ENCODE measurements at regions not wholly inside any gene's neighbourhood (a gene's known extent, or its start where the extent isn't known, plus 50 kb on each side); places are given as distances from the start of the nearest gene placed in this dataset.

DNA sequence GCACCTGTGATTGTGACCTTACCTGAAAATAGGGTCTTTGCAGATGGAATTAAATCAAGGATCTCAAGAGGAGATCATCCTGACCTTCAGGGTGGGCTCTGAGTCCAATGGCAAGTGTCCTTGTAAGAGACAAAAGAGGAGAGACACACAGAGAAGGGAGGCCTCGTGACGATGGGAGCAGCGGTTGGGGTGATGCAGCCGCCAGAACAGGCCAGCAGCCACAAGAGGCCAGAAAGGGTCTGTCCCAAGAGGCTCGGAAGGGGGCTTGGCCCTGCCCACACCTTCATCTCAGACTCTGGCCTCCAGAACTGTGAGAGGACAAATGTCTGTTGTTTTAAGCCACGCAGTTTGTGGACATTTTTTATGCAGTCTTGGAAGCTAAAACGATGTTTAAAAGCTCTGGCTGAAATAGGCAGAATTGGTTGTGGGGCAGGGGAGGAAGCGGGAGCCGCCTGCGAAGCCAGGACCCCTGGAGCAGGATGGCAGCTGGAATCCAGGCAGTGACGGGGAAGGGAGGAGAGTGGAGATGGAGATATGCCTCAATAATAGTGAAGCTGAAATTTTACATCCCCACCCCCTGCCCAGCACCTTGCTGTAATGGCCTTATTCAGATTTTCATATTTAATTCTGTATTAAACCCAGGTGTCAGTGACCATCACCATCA, 216.4 kb downstream of the ANKRD60 start:
- H3K36me3 ChIP-seq, result no peaks in the 10 kb centered on the region
- TF ChIP-seq, protein P1, sequence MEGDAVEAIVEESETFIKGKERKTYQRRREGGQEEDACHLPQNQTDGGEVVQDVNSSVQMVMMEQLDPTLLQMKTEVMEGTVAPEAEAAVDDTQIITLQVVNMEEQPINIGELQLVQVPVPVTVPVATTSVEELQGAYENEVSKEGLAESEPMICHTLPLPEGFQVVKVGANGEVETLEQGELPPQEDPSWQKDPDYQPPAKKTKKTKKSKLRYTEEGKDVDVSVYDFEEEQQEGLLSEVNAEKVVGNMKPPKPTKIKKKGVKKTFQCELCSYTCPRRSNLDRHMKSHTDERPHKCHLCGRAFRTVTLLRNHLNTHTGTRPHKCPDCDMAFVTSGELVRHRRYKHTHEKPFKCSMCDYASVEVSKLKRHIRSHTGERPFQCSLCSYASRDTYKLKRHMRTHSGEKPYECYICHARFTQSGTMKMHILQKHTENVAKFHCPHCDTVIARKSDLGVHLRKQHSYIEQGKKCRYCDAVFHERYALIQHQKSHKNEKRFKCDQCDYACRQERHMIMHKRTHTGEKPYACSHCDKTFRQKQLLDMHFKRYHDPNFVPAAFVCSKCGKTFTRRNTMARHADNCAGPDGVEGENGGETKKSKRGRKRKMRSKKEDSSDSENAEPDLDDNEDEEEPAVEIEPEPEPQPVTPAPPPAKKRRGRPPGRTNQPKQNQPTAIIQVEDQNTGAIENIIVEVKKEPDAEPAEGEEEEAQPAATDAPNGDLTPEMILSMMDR (IDR thresholded peaks at IDR 0.05), result no peak
- H3K27me3 ChIP-seq, result no peaks in the 10 kb centered on the region
- peaks cover 0 to 6% of the 10 kb centered on the region in 2 donors for H3K4me1 ChIP-seq
- H3K27ac ChIP-seq, result no peak overlapping the region
- H3K9me3 ChIP-seq, result no peaks in the 10 kb centered on the region
- peak in 1 of 2 donors; percentile 55 for DNase-seq (ENCODE audit: low spot score in 2 of 2)
- no peak overlapping the region for H3K4me3 ChIP-seq
- intact Hi-C loops (cut with DNase I), result no loop called here

DNA sequence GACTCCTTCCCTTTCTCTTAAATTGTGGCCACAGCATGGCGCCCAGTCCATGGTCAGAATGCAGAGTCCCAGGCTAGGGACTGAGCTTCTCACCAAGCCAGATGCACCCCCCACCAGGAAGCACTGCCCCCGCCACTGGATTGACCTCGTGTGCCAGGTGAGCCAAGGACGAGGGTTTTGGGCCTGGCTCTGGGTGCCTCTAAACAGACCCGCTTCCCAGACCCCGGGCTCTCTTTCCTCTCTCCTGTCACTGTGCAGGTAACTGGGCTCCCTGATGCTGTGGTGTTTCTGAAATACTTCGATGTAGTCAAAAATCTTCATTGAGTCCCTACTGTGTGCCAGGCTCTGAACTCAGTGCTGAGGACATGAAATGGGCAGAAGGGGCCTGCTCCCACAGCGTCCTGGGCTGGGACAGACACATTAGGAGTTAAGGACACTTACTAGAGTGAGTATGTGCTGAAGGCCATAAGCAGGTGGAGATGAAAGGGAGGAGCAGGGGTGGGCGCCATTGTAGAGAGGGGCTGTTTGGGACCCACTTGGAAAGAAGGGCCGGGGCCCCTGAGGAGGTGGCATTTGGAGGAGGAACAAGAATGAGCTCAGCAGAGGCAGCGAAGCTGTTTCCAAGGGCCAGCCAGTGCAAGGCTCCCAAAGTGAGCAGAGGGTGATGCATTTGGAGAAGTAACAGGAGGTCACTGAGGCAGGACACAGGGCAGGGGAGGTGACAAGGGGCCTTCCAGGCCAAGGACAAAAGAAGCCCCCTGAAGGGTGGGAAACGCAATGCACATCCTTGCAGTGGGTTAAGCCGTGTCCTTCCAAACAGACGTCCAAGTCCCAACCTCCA, 217.1 kb downstream of the ANKRD60 start:
- Histone ChIP-seq H3K4me3 (no peak overlapping the region), H3K4me1 (peaks cover 0 to 6% of the 10 kb centered on the region in 2 donors), H3K27me3 (no peaks in the 10 kb centered on the region), H3K27ac (no peak overlapping the region), H3K36me3 (no peaks in the 10 kb centered on the region), H3K9me3 (no peaks in the 10 kb centered on the region)
- TF ChIP-seq, protein P1 (IDR thresholded peaks at IDR 0.05), result no peak
- DNase-seq (ENCODE audit: low spot score in 2 of 2), result peak in 1 of 2 donors; percentile 41
- intact Hi-C loops (cut with DNase I), result no loop called here

DNA sequence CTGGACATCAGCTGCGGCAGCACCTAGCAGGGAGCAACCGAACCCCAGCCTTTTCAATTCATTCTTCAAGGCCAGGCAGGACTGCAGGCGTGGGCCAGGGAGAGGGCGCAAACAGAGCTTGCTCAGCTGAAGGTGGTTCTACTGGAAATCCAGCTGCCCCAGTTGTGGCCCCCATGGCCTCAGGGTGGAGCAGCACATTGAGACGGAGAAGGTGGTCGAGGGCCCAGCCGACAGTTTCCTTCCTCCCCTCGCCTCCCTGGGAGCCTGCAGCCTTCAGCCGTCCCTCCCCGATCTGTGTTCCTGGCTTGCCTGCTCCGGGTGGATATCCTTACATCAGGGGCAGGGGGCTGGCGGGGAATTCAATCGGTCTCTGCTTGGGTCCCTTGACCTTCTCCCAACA, 217.8 kb downstream of the ANKRD60 start:
- peak in 1 of 2 donors; percentile 22 for DNase-seq (ENCODE audit: low spot score in 2 of 2)
- TF ChIP-seq, protein P1 (IDR thresholded peaks at IDR 0.05), result no peak
- H3K4me1 ChIP-seq, result peaks cover 0 to 6% of the 10 kb centered on the region in 2 donors

DNA sequence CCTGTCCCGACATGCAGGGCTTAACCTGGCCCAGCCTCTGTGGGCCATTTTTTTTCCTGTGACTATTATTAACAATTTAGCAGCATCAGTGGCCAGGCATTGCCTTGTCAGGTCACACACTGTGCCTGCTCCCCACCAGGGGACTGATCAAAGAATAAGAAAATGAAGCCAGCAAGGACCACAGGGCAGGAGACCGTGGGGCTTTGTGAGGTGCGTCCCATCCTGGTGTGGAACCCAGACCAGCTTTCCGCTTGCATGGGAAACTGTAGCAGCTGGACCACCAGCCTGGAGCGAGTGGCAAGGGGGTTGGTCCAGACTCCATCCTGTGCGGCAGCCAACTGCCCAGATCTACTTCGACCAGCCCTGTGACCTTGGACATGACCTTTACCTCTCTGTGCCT, 218.3 kb downstream of the ANKRD60 start:
- no peaks in the 10 kb centered on the region for H3K9me3 ChIP-seq
- no peaks in the 10 kb centered on the region for H3K27me3 ChIP-seq
- H3K4me3 ChIP-seq, result no peak overlapping the region
- no peak overlapping the region for H3K27ac ChIP-seq
- H3K4me1 ChIP-seq, result peaks cover 0 to 6% of the 10 kb centered on the region in 2 donors
- no peaks in the 10 kb centered on the region for H3K36me3 ChIP-seq
- intact Hi-C loops (cut with DNase I), result no loop called here
- peak in 1 of 2 donors; percentile 24 for DNase-seq (ENCODE audit: low spot score in 2 of 2)
- TF ChIP-seq, protein P1 (IDR thresholded peaks at IDR 0.05), result no peak

More for the DNA sequence above, 217.8 kb downstream of the ANKRD60 start:
- Histone ChIP-seq H3K4me3 (no peak overlapping the region), H3K36me3 (no peaks in the 10 kb centered on the region), H3K27ac (no peak overlapping the region), H3K9me3 (no peaks in the 10 kb centered on the region), H3K27me3 (no peaks in the 10 kb centered on the region)
- intact Hi-C loops (cut with DNase I), result no loop called here

DNA sequence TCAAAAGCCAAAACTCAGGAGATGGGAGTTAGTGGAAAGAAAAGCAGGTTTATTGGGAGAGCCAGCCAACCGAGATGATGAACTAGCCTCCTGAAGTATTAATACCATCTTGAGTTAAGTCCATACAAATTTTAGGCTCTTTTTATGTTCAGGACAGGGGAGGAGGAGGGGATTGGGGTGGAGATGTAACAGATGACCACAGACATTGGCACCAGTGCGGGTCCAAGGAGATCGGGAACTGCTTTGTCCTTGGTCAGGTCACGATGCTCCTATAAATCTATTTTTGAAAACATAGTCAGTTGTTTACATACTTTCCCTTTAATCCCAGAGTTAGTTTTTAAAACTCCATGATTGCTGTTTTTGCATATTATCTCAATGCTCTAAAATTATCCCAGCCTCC, 219.6 kb downstream of the ANKRD60 start:
- intact Hi-C loops (cut with DNase I), result loop anchor here (1.0 kb wide), 1 partner anchor 22 kb away; no protein-coding TSS in a partner anchor
- Histone ChIP-seq H3K27ac (no peak overlapping the region), H3K4me1 (peaks cover 0 to 6% of the 10 kb centered on the region in 2 donors), H3K9me3 (no peaks in the 10 kb centered on the region), H3K27me3 (no peaks in the 10 kb centered on the region), H3K4me3 (no peak overlapping the region), H3K36me3 (no peaks in the 10 kb centered on the region)
- DNase-seq (ENCODE audit: low spot score in 2 of 2), result no peak
- TF ChIP-seq, protein P1 (IDR thresholded peaks at IDR 0.05), result no peak

Measured in ascending aorta (tissue), 2 donors.